ENCODE measurements at regions not wholly inside any gene's neighbourhood (a gene's known extent, or its start where the extent isn't known, plus 50 kb on each side); places are given as distances from the start of the nearest gene placed in this dataset.
A peak's percentile ranks its signal among the peaks of the same experiment; 100 is the strongest.

DNA sequence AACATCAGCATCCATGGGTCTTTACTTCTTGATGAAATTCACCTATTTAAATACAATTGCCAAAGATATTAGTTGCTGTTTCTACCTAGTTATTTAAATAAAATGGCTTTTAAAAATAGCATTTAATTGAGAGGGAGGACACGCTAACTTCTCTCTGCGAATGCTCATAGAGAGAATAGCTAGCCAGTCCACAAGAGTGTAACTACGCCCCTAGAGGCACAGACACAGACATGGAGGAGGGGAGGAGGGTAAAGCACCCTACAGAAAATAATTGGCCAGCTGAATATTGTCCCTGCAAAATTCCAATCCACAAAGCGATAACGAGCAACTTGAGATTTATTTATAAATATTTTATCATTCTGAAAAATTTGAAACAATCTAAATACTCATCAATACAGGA is 97.0 kb upstream of the PAPOLG start:
- no peak for DNase-seq

DNA sequence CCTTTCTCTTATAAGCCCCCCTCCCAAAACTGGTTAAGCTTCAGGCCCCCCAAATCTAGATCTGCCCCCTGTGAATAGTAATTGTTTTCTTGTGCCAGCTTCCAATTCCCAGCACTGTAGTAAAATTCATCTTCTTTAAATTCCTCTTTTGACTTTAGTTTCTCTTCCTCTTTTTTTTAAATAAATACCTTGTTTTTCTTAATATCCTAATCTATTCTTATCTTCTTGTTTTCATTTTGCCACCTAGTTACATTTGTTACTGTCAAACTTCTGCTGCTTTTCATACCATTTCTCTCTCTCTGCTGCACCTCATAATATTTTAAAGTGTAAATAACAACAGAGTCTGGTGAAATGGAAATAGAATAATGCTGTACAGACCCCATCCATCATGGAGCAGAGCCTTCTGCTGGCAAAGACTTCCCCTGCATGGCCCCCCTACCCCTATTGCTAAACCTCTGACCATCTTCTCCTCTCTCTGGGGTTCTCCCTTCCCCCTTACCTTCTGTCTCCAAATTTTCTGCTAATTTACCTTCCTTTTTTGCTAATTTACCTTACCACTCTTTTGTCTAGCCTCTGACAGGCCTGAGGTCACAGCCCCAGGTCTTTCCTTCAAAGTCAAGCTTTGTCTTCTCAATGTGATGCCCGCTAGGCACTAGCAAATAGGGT is 94.9 kb upstream of the PAPOLG start:
- DNase-seq: no peak

DNA sequence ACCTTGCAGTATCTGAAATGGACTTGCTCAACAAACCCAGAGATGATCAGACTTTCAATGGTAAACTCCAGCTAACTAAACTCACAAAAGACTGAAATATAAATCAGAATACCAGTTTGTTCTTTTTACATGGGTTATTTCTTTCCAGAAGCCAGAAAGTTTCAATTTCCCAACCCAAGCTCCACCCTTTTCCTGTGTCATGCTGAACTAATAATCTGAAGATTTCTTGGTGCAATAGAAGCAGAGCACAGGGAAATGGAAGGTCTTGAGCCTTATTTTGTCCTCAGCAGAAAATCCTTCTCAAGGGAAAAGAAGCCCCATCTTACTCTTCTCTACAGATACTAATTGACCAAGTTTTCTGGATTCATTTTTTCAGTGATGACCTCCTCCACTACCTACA is 93.3 kb upstream of the PAPOLG start:
- no peak for DNase-seq

DNA sequence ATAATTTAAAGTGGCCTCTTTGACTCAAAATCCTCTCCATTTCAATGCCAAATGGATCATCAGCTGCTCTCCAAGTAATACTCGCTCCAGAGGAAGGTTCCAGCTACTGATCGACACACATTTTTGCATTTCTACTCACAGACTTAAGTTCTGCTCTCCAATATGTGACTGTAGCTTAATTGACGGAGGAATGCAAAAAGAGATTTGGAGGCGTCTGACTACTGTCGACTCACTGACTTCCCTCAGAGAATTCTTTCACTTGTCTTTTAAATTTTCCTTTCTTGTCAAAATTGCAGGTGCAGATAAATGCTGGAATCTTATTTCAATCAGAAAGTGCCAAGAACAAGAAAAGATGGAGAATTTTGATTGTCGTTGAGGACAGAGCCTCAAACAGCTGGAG is 84.1 kb upstream of the PAPOLG start:
- no peak for DNase-seq

DNA sequence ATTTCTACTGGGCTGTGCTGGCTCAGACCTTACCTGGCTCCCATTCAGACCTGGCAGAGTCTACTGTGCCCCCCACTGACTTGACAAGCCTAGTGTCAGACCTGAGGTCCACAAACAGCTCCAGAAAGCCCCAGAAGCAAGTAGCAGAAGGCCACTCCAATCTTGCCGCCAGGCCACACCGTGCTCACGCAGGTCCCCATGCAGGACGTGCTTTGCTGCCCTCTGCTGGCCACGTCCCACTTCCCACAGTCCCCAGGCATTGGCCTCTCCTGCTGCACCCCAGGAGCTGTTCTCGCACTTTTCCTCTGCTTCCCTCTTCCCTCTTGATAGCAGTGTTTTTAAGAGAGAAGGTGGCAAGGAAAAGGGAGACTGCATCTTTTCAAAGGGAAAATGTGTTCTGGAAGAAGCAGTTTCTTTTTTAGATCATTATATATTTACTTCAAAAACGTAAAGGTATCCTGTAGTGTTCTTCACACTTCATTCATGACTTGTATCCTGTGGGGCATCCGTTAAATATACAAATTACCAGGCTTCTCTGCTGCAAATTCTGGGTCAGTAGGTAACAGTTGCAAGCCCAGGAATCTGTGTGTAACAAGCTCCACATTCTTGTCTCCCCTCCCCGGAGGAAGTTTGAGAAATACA is 81.4 kb upstream of the PAPOLG start:
- peak; percentile 80 for DNase-seq

DNA sequence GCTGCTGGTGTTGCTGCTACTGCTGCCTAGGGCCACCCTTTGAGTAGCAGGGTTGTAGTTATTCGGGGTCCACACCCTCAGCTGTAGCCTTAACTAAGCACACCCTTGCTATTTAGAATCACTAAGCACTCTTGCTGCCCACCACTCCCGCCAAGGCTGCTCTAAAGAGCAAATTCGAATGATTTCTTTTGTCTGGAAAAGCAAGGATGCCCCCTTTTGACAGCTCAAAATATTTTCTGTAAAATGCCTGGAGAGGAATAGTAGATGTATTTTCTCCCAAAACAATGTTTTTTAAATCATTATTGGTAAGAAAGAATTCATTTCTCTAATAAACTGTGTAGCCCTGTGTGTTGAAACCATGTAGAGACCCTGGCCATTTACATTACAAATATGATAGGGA is 80.8 kb upstream of the PAPOLG start:
- DNase-seq: no peak

DNA sequence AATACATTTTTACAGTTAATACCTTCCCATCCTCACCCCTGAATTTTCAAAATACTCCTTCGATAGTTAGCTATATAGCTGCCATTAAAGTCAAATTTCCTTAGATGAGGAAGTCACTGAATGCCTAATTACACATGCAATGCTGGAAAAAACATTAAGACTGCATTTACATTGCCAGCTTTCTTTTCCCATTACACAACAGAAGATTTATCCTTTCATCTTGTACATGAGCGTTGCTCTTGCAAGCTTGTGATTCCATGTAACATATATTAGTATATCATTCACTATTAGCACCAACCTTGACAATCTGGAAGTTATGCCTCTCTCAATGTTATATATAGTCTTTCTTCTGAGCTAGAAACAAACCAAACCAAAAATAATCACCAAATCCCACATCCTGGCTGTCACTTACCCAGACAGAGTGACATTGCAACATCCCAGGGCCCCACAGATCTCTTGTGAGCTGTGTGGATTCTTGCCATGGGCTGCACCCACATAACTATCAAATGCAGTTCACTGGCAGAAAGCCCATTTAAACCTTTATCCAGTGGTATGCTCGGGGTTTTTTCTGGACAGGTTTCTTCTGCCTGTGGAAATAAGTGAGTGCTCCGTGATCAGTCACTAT is 79.2 kb upstream of the PAPOLG start:
- no peak for DNase-seq

DNA sequence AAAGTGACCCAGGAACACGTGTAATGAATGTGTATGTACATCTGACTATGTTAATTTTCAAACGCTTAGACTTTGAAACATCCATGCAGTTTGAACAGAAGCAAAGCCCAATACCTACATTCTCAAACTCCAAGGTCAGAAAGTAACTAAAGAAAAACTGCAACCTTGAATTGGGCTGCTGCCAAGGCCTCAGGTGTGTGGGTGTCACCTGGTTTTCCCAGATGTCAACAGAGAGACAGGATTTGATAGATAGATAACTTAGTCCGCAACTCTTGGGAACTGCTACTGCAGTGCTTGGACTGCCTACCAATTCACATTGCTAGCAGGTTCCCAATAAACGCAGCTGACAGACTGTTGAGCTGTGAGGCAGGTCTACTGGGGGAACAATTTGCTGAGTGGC is 78.7 kb upstream of the PAPOLG start:
- no peak for DNase-seq

DNA sequence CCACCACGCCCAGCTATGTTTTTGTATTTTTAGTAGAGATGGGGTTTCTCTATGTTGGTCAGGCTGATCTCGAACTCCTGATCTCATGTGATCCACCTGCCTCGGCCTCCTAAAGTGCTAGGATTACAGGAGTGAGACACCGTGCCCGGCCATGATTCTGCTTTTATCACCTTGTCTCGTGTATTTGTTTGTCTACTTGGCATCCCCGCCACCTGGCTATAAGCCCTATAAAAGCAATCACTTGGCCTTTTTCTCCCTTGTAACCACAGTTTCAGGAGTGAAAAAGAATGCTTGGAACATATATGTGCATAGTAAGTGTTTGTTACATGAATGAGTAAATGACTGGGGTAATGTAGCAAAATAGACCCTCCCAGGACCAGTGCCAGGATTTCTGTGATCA is 77.5 kb upstream of the PAPOLG start:
- DNase-seq: no peak

DNA sequence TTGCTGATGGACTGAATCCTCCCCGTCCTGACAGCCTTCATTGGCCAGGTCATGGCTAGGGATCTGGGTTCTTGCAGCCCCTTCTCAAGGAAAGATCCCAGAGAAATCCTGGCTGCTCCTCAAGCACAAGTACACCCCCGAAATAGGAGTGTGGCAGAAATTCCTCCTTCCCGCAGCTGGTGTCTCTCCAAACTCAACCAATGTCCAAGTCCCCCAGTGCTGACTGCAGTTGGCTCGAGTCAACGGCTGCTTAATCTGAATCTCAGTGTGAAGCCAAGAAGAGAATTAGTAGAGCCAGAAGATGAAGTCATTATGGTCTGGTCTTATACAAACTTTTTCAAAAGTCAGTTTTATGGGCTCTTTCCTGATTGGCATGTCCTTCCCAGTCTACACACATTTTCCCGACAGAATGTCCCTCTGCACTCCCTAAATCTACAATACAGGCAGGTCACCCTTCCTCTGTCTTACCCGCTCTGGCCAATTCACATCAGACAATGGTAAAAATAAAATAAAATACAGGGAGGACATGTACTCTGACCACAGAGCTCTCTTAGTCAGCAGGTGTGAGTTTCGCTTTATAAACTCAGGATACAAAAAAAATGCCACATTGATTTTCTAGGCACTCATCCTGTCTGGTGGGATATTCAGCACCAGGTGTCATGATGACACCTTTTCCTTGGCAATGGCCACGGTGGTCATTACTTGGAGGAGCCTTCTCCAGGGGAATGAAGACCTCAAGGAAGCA is 76.9 kb upstream of the PAPOLG start:
- DNase-seq: no peak

DNA sequence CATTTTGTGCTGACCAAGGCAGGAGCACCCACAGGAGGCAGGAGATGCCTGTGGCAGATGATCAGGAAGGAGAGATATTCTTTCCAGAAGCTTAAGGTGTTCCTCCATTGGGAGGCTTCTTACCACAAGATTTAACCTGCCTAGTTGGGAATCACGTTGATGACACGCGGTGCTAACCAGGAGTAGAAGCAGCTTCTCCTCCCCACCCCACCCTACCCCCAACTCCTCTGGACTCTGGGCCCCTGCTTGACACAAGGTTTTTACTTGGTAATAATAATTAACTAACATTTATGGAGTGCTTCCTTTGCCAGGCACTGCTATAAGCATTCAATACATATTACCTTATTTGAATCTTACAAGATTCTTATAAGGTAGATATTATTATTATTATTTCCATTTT is 62.5 kb upstream of the PAPOLG start:
- DNase-seq: no peak

DNA sequence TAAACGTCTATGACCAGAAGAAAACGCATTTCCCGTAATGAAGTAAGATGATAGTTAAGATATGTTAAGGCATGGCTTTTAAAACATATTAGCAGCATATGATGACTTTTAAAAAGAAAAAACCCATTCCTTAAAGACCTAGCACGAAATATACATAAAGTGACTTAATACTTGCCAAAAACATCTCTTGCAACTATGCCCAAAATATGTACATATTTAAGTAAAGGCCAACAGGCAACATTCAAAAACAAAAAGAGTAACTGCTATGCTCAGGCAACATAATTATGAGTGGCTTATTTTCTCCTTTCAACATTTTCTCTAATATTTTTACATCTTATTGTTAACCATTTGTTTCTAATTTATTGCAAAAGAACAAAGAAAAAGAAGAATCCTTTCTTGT is 60.3 kb upstream of the PAPOLG start:
- no peak for DNase-seq

DNA sequence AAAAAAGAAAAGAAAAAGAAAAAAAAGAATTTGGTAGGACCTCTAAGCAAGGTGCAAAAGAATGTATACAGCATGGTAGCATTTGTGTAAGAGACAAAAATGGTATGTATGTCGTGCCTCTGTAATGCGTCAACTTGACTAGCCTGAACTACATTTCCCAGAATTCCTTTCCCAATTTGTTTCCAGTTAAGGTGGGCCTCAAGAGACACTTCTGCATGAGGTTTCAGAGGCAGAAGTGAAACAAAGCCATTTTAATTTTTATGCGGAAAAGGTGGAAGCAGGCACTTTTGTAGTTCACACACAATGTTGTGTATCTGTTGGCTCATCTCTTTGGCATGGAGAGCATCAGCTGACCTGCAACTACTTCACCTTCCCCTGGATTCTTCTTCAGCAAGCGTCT is 56.5 kb upstream of the PAPOLG start:
- DNase-seq: no peak

DNA sequence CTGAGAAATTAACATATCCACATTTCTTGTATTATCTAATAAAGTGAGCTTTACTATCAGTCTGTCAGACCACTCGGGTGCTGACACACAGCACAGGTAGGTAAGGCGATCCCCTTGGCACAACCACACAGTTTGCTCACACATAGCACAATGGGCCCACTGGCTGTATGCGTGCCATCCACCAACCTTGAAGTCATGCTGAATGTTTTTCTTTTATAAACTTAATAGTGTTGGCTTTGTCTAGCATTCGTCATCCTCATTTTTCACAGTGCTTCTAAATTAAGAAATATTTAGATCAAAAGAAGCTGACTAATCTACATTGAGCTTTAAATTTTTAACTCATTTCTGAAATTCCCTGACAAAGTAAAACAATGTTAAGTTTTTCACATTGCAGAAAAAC is 50.0 kb upstream of the PAPOLG start:
- no peak for DNase-seq

Measured in stimulated activated CD4-positive, alpha-beta T cell treated with anti-CD3 and anti-CD28 coated beads, Interleukin-1b, Interleukin-23, amount 100 ng/mL, for 48 hours (primary cell).